PC-9 (cell line): ENCODE measurements at regions not wholly inside any gene's neighbourhood (a gene's known extent, or its start where the extent isn't known, plus 50 kb on each side); places are given as distances from the start of the nearest gene placed in this dataset.

Experiments used
- BruUV-seq: library from RNA; stranded (reverse); fragments of 400-500 nt; replicated peaks from 2 replicates; lab custom pipeline; 2021; lab: Mats Ljungman, UMichigan
- CTCF ChIA-PET: fragments of 300-600 bp; sonication (Branson Sonifier 250); formaldehyde crosslinking; loops from one replicate; lab custom pipeline; 2022; ENCODE audit warnings: antibody characterized with exemption; lab: Charles Lee
- POLR2A ChIA-PET: fragments of 300-600 bp; sonication (Branson Sonifier 250); formaldehyde crosslinking; loops from one replicate; lab custom pipeline; 2022; ENCODE audit warnings: antibody characterized with exemption; ENCODE audit not compliant: unreplicated experiment; lab: Charles Lee
- DNase-seq, 2 experiments: peaks; one replicate each; pipeline versions ENCODE4 v3.0.0 to v3.0.0-alpha.2; 2015 to 2022; ENCODE audit warnings: mixed read lengths in 1 of 2
- H2AFZ ChIP-seq: fragments of 200-600 bp; sonication (generic); 2 replicates; pipeline ENCODE4 v1.8.1; 2017; ENCODE audit warnings: antibody characterized with exemption
- H3F3A ChIP-seq: fragments of 200-600 bp; sonication (generic); 2 replicates; pipeline ENCODE4 v1.8.1; 2017; ENCODE audit warnings: antibody characterized with exemption, mild to moderate bottlenecking, low read depth; ENCODE audit not compliant: insufficient read depth
- H3K27ac ChIP-seq: fragments of 200-600 bp; sonication (generic); 2 replicates; pipeline ENCODE4 v1.6.1; 2016; ENCODE audit warnings: mixed run types
- H3K27me3 ChIP-seq: fragments of 200-600 bp; sonication (generic); 2 replicates; pipeline ENCODE4 v1.6.1; 2016; ENCODE audit warnings: low read depth, mixed run types; ENCODE audit not compliant: insufficient read depth
- H3K36me3 ChIP-seq: fragments of 200-600 bp; sonication (generic); 2 replicates; pipeline ENCODE4 v1.6.1; 2016; ENCODE audit warnings: low read depth, mixed run types
- H3K4me1 ChIP-seq: fragments of 200-600 bp; sonication (generic); replicated peaks from 2 replicates; pipeline ENCODE4 v1.6.1; 2016; ENCODE audit warnings: mixed run types; ENCODE audit not compliant: insufficient read depth
- H3K4me2 ChIP-seq: fragments of 200-600 bp; sonication (generic); 2 replicates; pipeline ENCODE4 v1.6.1; 2017; ENCODE audit warnings: mixed run types
- H3K4me3 ChIP-seq: fragments of 200-600 bp; sonication (generic); 2 replicates; pipeline ENCODE4 v1.6.1; 2016; ENCODE audit warnings: mixed run types
- H3K79me2 ChIP-seq: fragments of 200-600 bp; sonication (generic); 2 replicates; pipeline ENCODE4 v1.6.1; 2017; ENCODE audit warnings: low read depth, mixed run types
- H3K9me2 ChIP-seq: fragments of 200-600 bp; sonication (generic); 2 replicates; pipeline ENCODE4 v1.8.1; 2017; ENCODE audit warnings: mild to moderate bottlenecking; ENCODE audit not compliant: insufficient read depth
- H3K9me3 ChIP-seq: fragments of 200-600 bp; sonication (generic); 2 replicates; pipeline ENCODE4 v1.8.1; 2016; ENCODE audit warnings: low read depth; ENCODE audit not compliant: insufficient read depth
- H4K20me1 ChIP-seq: fragments of 200-600 bp; sonication (generic); 2 replicates; pipeline ENCODE4 v1.8.1; 2017; ENCODE audit not compliant: insufficient read depth
- CTCF ChIP-seq: fragments of 200-600 bp; sonication (generic); conservative IDR thresholded peaks from 2 replicates; pipeline ENCODE4 v1.6.1; 2017; ENCODE audit warnings: mixed run types, antibody characterized with exemption, mild to moderate bottlenecking, moderate library complexity
- EZH2 ChIP-seq: fragments of 200-600 bp; sonication (generic); IDR thresholded peaks from 2 replicates; pipeline ENCODE4 v1.8.0; 2017; ENCODE audit warnings: antibody characterized with exemption, low read depth
- intact Hi-C: fragments of 100-400 bp; cut with micrococcal nuclease; formaldehyde crosslinking; loops from one replicate; pipeline ENCODE4 v1.10.0; 2022; ENCODE audit not compliant: unreplicated experiment

GRCh38 chr2:66237803-66238379, 197.0 kb upstream of the MEIS1 start:
- ChIA-PET POLR2A (no interaction called here), CTCF (no interaction called here)
- H3K9me2 ChIP-seq, result no peaks in the 10 kb centered on the region
- no peak overlapping the region for H3K4me3 ChIP-seq
- H4K20me1 ChIP-seq, result no peaks in the 10 kb centered on the region
- H2AFZ ChIP-seq, result no peak overlapping the region
- H3K9me3 ChIP-seq, result no peaks in the 10 kb centered on the region
- intact Hi-C loops, result no loop called here
- no peak for DNase-seq
- H3K4me1 ChIP-seq, result no peaks in the 10 kb centered on the region
- no peak overlapping the region for H3K27ac ChIP-seq
- no peaks in the 10 kb centered on the region for H3K27me3 ChIP-seq
- H3K4me2 ChIP-seq, result no peak overlapping the region
- H3K79me2 ChIP-seq, result no peaks in the 10 kb centered on the region
- TF ChIP-seq EZH2, result no peak
- no peak for TF ChIP-seq CTCF
- no peaks in the 10 kb centered on the region for H3K36me3 ChIP-seq
- no peaks in the 10 kb centered on the region for H3F3A ChIP-seq
- BruUV-seq, result no TSS peak

GRCh38 chr2:66236816-66237802, 197.8 kb upstream of the MEIS1 start:
- Histone ChIP-seq H3K27me3 (no peaks in the 10 kb centered on the region), H3K27ac (no peak overlapping the region), H3K9me3 (no peaks in the 10 kb centered on the region), H2AFZ (no peak overlapping the region), H3K4me3 (no peak overlapping the region), H3K4me1 (no peaks in the 10 kb centered on the region), H3K9me2 (no peaks in the 10 kb centered on the region), H3K79me2 (no peaks in the 10 kb centered on the region), H3K4me2 (no peak overlapping the region), H4K20me1 (no peaks in the 10 kb centered on the region), H3F3A (no peaks in the 10 kb centered on the region), H3K36me3 (no peaks in the 10 kb centered on the region)
- no peak for DNase-seq
- ChIA-PET CTCF (no interaction called here), POLR2A (no interaction called here)
- no TSS peak for BruUV-seq
- no peak for TF ChIP-seq EZH2
- no peak for TF ChIP-seq CTCF
- intact Hi-C loops, result no loop called here

- no peaks in the 10 kb centered on the region for H3K4me1 ChIP-seq
- no peaks in the 10 kb centered on the region for H3K27me3 ChIP-seq
- H3K27ac ChIP-seq, result no peak overlapping the region
- H4K20me1 ChIP-seq, result no peaks in the 10 kb centered on the region
- DNase-seq, result no peak
- ChIA-PET CTCF (no interaction called here), POLR2A (no interaction called here)
- H3K36me3 ChIP-seq, result no peaks in the 10 kb centered on the region
- BruUV-seq, result no TSS peak
- TF ChIP-seq CTCF, result no peak
- no peak for TF ChIP-seq EZH2
- H2AFZ ChIP-seq, result no peak overlapping the region
- no peak overlapping the region for H3K4me2 ChIP-seq
- H3F3A ChIP-seq, result no peaks in the 10 kb centered on the region
- no peaks in the 10 kb centered on the region for H3K79me2 ChIP-seq
- no peak overlapping the region for H3K4me3 ChIP-seq
- no peaks in the 10 kb centered on the region for H3K9me2 ChIP-seq
- intact Hi-C loops, result no loop called here
- H3K9me3 ChIP-seq, result no peaks in the 10 kb centered on the region
These were observed 198.7 kb upstream of the MEIS1 start for GRCh38 chr2:66236067-66236685.
